ENCODE measurements at regions not wholly inside any gene's neighbourhood (a gene's known extent, or its start where the extent isn't known, plus 50 kb on each side); places are given as distances from the start of the nearest gene placed in this dataset.

DNA sequence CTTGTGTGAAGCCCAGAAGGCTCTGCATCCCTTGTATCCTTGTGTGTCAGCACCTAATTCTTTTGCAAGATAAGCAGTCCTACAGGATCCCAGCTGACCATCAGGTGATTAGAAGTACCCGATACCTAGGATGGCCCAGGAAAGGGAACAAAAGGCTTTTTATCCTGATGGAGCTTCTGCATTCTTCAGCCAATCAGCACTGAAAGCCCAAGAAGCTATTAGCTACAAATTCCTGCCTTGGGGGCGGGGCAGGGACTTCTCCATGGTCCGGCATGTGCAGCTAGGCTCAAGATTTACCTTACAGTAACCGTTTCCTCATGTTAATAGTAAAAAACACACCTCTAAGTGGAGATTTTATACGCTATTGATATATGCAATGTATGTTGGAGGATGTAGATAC lies 264.6 kb upstream of the THUMPD2 start:
- H3K4me3 ChIP-seq (ENCODE audit: low read length), result no peak overlapping the region
- H3K4me1 ChIP-seq (ENCODE audit: control insufficient read depth, insufficient read depth, low read length), result peaks cover 16% of the 10 kb centered on the region
- no peak for DNase-seq (ENCODE audit: low read depth)
- H3K36me3 ChIP-seq (ENCODE audit: control insufficient read depth, insufficient read depth, low read length, severe bottlenecking), result no peaks in the 10 kb centered on the region
- no peaks in the 10 kb centered on the region for H3K27me3 ChIP-seq (replicated peaks; ENCODE audit: control insufficient read depth, insufficient read depth, low read length)
- H3K9me3 ChIP-seq (ENCODE audit: control insufficient read depth, low read length), result no peaks in the 10 kb centered on the region
- H3K9ac ChIP-seq (ENCODE audit: low read length), result no peak overlapping the region

DNA sequence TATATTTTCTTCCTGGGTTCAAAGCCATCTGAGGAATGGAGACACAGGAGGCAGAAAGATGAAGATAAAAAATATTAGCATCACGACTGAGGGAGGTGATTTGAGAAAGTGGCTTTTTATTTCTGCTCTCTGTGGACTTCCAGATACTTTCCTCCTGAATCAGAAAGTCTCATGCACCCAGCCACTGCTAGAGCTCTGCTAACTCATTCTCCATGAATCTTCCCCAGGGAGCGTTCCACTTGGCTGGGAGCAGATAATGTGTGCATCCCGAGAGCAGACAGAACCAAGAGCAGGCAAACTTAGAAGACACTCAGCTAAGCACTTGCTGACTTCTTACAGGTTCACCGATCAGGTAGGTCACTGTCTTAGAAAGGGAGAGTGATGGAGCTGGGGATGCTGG lies 264.1 kb upstream of the THUMPD2 start:
- H3K4me3 ChIP-seq (ENCODE audit: low read length), result no peak overlapping the region
- no peak overlapping the region for H3K9ac ChIP-seq (ENCODE audit: low read length)
- DNase-seq (ENCODE audit: low read depth), result peak; percentile 24
- H3K27me3 ChIP-seq (replicated peaks; ENCODE audit: control insufficient read depth, insufficient read depth, low read length), result no peaks in the 10 kb centered on the region
- H3K4me1 ChIP-seq (ENCODE audit: control insufficient read depth, insufficient read depth, low read length), result peaks cover 16% of the 10 kb centered on the region
- no peaks in the 10 kb centered on the region for H3K9me3 ChIP-seq (ENCODE audit: control insufficient read depth, low read length)
- H3K36me3 ChIP-seq (ENCODE audit: control insufficient read depth, insufficient read depth, low read length, severe bottlenecking), result no peaks in the 10 kb centered on the region

- H3K9me3 ChIP-seq (ENCODE audit: control insufficient read depth, low read length), result no peaks in the 10 kb centered on the region
- H3K36me3 ChIP-seq (ENCODE audit: control insufficient read depth, insufficient read depth, low read length, severe bottlenecking), result no peaks in the 10 kb centered on the region
- H3K4me3 ChIP-seq (ENCODE audit: low read length), result peak overlapping the region; percentile 18
- H3K27me3 ChIP-seq (replicated peaks; ENCODE audit: control insufficient read depth, insufficient read depth, low read length), result no peaks in the 10 kb centered on the region
- H3K4me1 ChIP-seq (ENCODE audit: control insufficient read depth, insufficient read depth, low read length), result peaks cover 16% of the 10 kb centered on the region
- H3K9ac ChIP-seq (ENCODE audit: low read length), result no peak overlapping the region
- peak; percentile 87 for DNase-seq (ENCODE audit: low read depth)
Observed at GRCh38 chr2:40041422-40042382, 262.6 kb upstream of the THUMPD2 start.

- Histone ChIP-seq H3K9me3 (ENCODE audit: control insufficient read depth, low read length) (peaks cover 3% of the 10 kb centered on the region), H3K36me3 (ENCODE audit: control insufficient read depth, insufficient read depth, low read length, severe bottlenecking) (no peaks in the 10 kb centered on the region), H3K4me1 (ENCODE audit: control insufficient read depth, insufficient read depth, low read length) (peaks cover 16% of the 10 kb centered on the region), H3K4me3 (ENCODE audit: low read length) (no peak overlapping the region), H3K9ac (ENCODE audit: low read length) (no peak overlapping the region), H3K27me3 (replicated peaks; ENCODE audit: control insufficient read depth, insufficient read depth, low read length) (no peaks in the 10 kb centered on the region)
- no peak for DNase-seq (ENCODE audit: low read depth)
Observed at GRCh38 chr2:40039549-40039948, 260.5 kb upstream of the THUMPD2 start.

GRCh38 chr2:40038646-40039045 lies 259.6 kb upstream of the THUMPD2 start:
- H3K36me3 ChIP-seq (ENCODE audit: control insufficient read depth, insufficient read depth, low read length, severe bottlenecking), result no peaks in the 10 kb centered on the region
- H3K27me3 ChIP-seq (replicated peaks; ENCODE audit: control insufficient read depth, insufficient read depth, low read length), result no peaks in the 10 kb centered on the region
- H3K4me3 ChIP-seq (ENCODE audit: low read length), result no peak overlapping the region
- no peak for DNase-seq (ENCODE audit: low read depth)
- H3K4me1 ChIP-seq (ENCODE audit: control insufficient read depth, insufficient read depth, low read length), result peaks cover 16% of the 10 kb centered on the region
- H3K9me3 ChIP-seq (ENCODE audit: control insufficient read depth, low read length), result peaks cover 8% of the 10 kb centered on the region
- no peak overlapping the region for H3K9ac ChIP-seq (ENCODE audit: low read length)

GRCh38 chr2:40037303-40037702 lies 258.2 kb upstream of the THUMPD2 start:
- DNase-seq (ENCODE audit: low read depth), result no peak
- Histone ChIP-seq H3K4me1 (ENCODE audit: control insufficient read depth, insufficient read depth, low read length) (peaks cover 15% of the 10 kb centered on the region), H3K9me3 (ENCODE audit: control insufficient read depth, low read length) (peaks cover 8% of the 10 kb centered on the region), H3K9ac (ENCODE audit: low read length) (no peak overlapping the region), H3K36me3 (ENCODE audit: control insufficient read depth, insufficient read depth, low read length, severe bottlenecking) (no peaks in the 10 kb centered on the region), H3K4me3 (ENCODE audit: low read length) (no peak overlapping the region), H3K27me3 (replicated peaks; ENCODE audit: control insufficient read depth, insufficient read depth, low read length) (no peaks in the 10 kb centered on the region)

DNA sequence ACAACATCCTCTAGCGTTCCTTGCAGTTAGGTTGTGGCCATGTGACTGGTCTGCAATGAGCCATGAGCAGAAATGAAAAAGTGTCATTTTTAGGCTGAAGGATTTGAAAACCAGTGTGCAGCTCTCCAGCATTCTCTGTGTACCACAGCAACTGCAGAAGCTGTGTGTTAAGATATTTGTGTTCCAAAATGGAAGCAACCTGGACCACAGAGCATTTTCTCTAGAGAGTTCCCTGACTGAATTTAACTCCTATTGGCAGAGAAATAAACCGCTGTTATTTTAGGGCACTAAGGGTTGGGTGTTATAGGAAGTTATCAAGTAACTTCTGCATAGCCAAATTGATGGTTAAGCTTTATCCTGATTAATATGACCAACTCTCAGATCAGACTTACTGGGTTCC lies 257.2 kb upstream of the THUMPD2 start:
- no peak overlapping the region for H3K9ac ChIP-seq (ENCODE audit: low read length)
- peaks cover 8% of the 10 kb centered on the region for H3K9me3 ChIP-seq (ENCODE audit: control insufficient read depth, low read length)
- DNase-seq (ENCODE audit: low read depth), result no peak
- H3K4me3 ChIP-seq (ENCODE audit: low read length), result no peak overlapping the region
- H3K36me3 ChIP-seq (ENCODE audit: control insufficient read depth, insufficient read depth, low read length, severe bottlenecking), result no peaks in the 10 kb centered on the region
- H3K4me1 ChIP-seq (ENCODE audit: control insufficient read depth, insufficient read depth, low read length), result peaks cover 4% of the 10 kb centered on the region
- no peaks in the 10 kb centered on the region for H3K27me3 ChIP-seq (replicated peaks; ENCODE audit: control insufficient read depth, insufficient read depth, low read length)

GRCh38 chr2:40034801-40035200 lies 255.7 kb upstream of the THUMPD2 start:
- Histone ChIP-seq H3K4me1 (ENCODE audit: control insufficient read depth, insufficient read depth, low read length) (peaks cover 4% of the 10 kb centered on the region), H3K36me3 (ENCODE audit: control insufficient read depth, insufficient read depth, low read length, severe bottlenecking) (no peaks in the 10 kb centered on the region), H3K9ac (ENCODE audit: low read length) (no peak overlapping the region), H3K4me3 (ENCODE audit: low read length) (no peak overlapping the region), H3K9me3 (ENCODE audit: control insufficient read depth, low read length) (peaks cover 8% of the 10 kb centered on the region), H3K27me3 (replicated peaks; ENCODE audit: control insufficient read depth, insufficient read depth, low read length) (no peaks in the 10 kb centered on the region)
- no peak for DNase-seq (ENCODE audit: low read depth)

DNA sequence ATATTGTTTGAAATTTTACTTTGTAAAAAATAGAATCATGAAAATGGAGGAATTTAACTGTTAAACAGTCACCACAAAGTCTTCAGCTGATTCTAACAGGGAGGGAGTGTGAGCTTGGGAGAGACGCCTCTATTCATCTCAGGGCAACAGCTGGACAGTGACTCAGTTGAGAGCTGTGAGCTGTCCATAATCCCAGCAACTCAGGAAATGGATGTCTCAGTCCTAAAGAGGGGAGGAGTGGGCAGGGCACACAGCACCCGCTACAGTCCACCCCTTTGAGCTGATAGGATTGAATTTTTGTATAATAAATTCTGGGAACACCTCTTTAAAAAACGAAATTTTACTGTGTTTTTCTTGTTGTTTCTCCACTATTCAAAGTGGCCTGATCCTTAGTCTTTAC lies 255.1 kb upstream of the THUMPD2 start:
- no peak overlapping the region for H3K9ac ChIP-seq (ENCODE audit: low read length)
- peaks cover 8% of the 10 kb centered on the region for H3K9me3 ChIP-seq (ENCODE audit: control insufficient read depth, low read length)
- no peaks in the 10 kb centered on the region for H3K36me3 ChIP-seq (ENCODE audit: control insufficient read depth, insufficient read depth, low read length, severe bottlenecking)
- DNase-seq (ENCODE audit: low read depth), result peak; percentile 48
- H3K4me3 ChIP-seq (ENCODE audit: low read length), result no peak overlapping the region
- H3K4me1 ChIP-seq (ENCODE audit: control insufficient read depth, insufficient read depth, low read length), result no peaks in the 10 kb centered on the region
- no peaks in the 10 kb centered on the region for H3K27me3 ChIP-seq (replicated peaks; ENCODE audit: control insufficient read depth, insufficient read depth, low read length)

GRCh38 chr2:40033781-40034180 lies 254.7 kb upstream of the THUMPD2 start:
- H3K4me1 ChIP-seq (ENCODE audit: control insufficient read depth, insufficient read depth, low read length), result no peaks in the 10 kb centered on the region
- H3K36me3 ChIP-seq (ENCODE audit: control insufficient read depth, insufficient read depth, low read length, severe bottlenecking), result no peaks in the 10 kb centered on the region
- no peak for DNase-seq (ENCODE audit: low read depth)
- no peak overlapping the region for H3K4me3 ChIP-seq (ENCODE audit: low read length)
- no peak overlapping the region for H3K9ac ChIP-seq (ENCODE audit: low read length)
- peaks cover 8% of the 10 kb centered on the region for H3K9me3 ChIP-seq (ENCODE audit: control insufficient read depth, low read length)
- H3K27me3 ChIP-seq (replicated peaks; ENCODE audit: control insufficient read depth, insufficient read depth, low read length), result no peaks in the 10 kb centered on the region

DNA sequence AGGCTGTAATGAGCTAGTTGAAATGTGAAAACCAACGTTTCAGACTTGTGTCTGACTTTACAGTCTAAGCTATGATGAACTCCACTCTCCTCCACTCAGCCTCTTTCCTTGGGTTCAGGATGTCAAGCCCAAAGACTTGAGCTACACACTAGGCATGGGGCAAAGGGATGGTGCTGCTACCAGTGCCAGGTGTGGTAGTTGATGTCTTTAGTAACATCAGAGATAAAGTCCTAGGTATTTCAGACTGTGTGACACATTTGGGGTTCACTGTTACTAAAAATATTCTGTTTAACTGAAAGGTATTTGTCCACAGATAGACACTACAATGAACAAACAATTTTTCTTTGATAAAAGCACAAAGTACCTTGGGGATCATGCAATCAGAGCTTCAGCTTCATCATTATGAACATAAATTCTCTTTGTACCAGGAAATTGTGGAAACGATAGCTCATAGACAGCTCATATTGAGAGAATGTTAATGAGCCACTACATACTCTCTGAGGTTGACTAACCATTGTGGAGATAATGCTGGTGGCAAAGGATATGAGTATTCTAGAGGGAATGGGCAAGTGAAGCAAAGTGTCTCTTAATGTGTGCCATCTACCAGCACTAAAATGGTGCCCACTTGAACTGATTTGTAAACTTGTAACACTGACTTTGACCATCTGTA lies 253.7 kb upstream of the THUMPD2 start:
- H3K4me1 ChIP-seq (ENCODE audit: control insufficient read depth, insufficient read depth, low read length), result no peaks in the 10 kb centered on the region
- DNase-seq (ENCODE audit: low read depth), result peak; percentile 54
- H3K27me3 ChIP-seq (replicated peaks; ENCODE audit: control insufficient read depth, insufficient read depth, low read length), result no peaks in the 10 kb centered on the region

More for the DNA sequence above, 253.7 kb upstream of the THUMPD2 start:
- Histone ChIP-seq H3K9me3 (ENCODE audit: control insufficient read depth, low read length) (peaks cover 8% of the 10 kb centered on the region), H3K9ac (ENCODE audit: low read length) (no peak overlapping the region), H3K4me3 (ENCODE audit: low read length) (no peak overlapping the region), H3K36me3 (ENCODE audit: control insufficient read depth, insufficient read depth, low read length, severe bottlenecking) (no peaks in the 10 kb centered on the region)

All from adipocyte (in vitro differentiated cells).